Chondrocyte (in vitro differentiated cells): ENCODE measurements at regions not wholly inside any gene's neighbourhood (a gene's known extent, or its start where the extent isn't known, plus 50 kb on each side); places are given as distances from the start of the nearest gene placed in this dataset.

Experiments
- DNase-seq: peaks from one replicate; pipeline ENCODE4 v3.0.0; 2021; ENCODE audit warnings: mixed read lengths, low spot score
- H3K27ac Mint-ChIP-seq: one replicate; pipeline ENCODE4 v1.8.0; 2021; ENCODE audit warnings: mild to moderate bottlenecking, moderate library complexity, mixed read lengths; ENCODE audit not compliant: unreplicated experiment
- H3K27me3 Mint-ChIP-seq: 2 replicates; pipeline ENCODE4 v1.8.0; 2021; ENCODE audit warnings: low read depth, mixed read lengths
- H3K36me3 Mint-ChIP-seq: 2 replicates; pipeline ENCODE4 v1.8.0; 2021; ENCODE audit warnings: low read depth, mixed read lengths
- H3K4me1 Mint-ChIP-seq: 2 replicates; pipeline ENCODE4 v1.8.0; 2021; ENCODE audit warnings: low read depth, mild to moderate bottlenecking, mixed read lengths
- H3K4me3 Mint-ChIP-seq: one replicate; pipeline ENCODE4 v1.8.0; 2021; ENCODE audit warnings: mild to moderate bottlenecking, moderate library complexity, mixed read lengths; ENCODE audit not compliant: unreplicated experiment
- H3K9me3 Mint-ChIP-seq: 2 replicates; pipeline ENCODE4 v1.8.0; 2021; ENCODE audit warnings: low read depth, mixed read lengths
- TF ChIP-seq, protein P1 (sequence below): fragments of 200-600 bp; sonication (generic); IDR thresholded peaks from 2 replicates; pipeline ENCODE4 v1.5.0; 2021; ENCODE audit warnings: antibody characterized with exemption, mild to moderate bottlenecking, moderate library complexity

DNA sequence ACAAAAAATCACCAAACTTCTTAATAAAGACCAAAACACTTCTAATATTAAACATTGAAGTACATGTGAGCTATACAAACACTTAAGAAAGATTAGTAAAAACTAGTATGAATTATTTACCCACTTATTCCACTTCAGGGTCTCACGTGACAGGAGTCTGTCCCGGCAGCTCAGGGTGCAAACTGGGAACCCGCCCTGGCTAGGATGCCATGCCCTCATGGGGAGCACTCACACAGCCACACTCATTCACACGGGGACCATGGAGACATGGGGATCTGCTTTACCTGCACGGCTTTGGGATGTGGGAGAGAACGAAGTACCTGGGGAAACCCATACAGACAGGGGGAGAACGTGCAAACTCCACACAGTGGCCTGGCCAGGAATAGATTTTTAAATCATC lies 179.3 kb upstream of the UBE3A start:
- Mint-ChIP-seq H3K36me3 (no peaks in the 10 kb centered on the region), H3K4me1 (no peaks in the 10 kb centered on the region), H3K9me3 (no peaks in the 10 kb centered on the region), H3K4me3 (no peak overlapping the region), H3K27me3 (peaks cover 13% of the 10 kb centered on the region), H3K27ac (no peak overlapping the region)
- TF ChIP-seq, protein P1, sequence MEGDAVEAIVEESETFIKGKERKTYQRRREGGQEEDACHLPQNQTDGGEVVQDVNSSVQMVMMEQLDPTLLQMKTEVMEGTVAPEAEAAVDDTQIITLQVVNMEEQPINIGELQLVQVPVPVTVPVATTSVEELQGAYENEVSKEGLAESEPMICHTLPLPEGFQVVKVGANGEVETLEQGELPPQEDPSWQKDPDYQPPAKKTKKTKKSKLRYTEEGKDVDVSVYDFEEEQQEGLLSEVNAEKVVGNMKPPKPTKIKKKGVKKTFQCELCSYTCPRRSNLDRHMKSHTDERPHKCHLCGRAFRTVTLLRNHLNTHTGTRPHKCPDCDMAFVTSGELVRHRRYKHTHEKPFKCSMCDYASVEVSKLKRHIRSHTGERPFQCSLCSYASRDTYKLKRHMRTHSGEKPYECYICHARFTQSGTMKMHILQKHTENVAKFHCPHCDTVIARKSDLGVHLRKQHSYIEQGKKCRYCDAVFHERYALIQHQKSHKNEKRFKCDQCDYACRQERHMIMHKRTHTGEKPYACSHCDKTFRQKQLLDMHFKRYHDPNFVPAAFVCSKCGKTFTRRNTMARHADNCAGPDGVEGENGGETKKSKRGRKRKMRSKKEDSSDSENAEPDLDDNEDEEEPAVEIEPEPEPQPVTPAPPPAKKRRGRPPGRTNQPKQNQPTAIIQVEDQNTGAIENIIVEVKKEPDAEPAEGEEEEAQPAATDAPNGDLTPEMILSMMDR = no peak
- no peak for DNase-seq

DNA sequence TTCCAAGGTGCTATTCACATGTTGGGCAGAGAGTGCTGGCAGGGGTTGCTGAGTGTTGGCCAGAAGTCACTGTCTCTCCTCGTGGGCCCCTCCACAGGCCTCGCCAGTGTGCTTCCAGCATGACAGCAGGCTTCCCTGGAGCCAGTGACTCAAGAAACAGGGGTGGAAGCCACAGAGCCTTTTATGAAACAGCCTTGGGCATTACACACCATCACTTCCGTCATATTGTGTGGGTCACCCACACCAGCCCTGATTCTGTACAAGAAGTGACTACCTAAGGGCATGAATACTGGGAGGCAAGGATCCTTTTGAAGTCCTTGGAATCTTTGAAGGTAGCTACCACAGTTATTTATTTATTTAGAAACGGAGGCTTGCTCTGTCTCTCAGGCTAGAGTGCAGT lies 177.6 kb upstream of the UBE3A start:
- no peaks in the 10 kb centered on the region for H3K9me3 Mint-ChIP-seq
- TF ChIP-seq, protein P1 = no peak
- H3K27me3 Mint-ChIP-seq = peaks cover 3% of the 10 kb centered on the region
- H3K4me3 Mint-ChIP-seq = no peak overlapping the region
- no peak overlapping the region for H3K27ac Mint-ChIP-seq
- H3K36me3 Mint-ChIP-seq = no peaks in the 10 kb centered on the region
- no peaks in the 10 kb centered on the region for H3K4me1 Mint-ChIP-seq
- DNase-seq = no peak

GRCh38 chr15:25613134-25613533 lies 174.3 kb upstream of the UBE3A start:
- no peak overlapping the region for H3K27ac Mint-ChIP-seq
- no peaks in the 10 kb centered on the region for H3K27me3 Mint-ChIP-seq
- TF ChIP-seq, protein P1 = no peak
- no peaks in the 10 kb centered on the region for H3K36me3 Mint-ChIP-seq
- no peaks in the 10 kb centered on the region for H3K9me3 Mint-ChIP-seq
- H3K4me1 Mint-ChIP-seq = no peaks in the 10 kb centered on the region
- no peak overlapping the region for H3K4me3 Mint-ChIP-seq
- no peak for DNase-seq

DNA sequence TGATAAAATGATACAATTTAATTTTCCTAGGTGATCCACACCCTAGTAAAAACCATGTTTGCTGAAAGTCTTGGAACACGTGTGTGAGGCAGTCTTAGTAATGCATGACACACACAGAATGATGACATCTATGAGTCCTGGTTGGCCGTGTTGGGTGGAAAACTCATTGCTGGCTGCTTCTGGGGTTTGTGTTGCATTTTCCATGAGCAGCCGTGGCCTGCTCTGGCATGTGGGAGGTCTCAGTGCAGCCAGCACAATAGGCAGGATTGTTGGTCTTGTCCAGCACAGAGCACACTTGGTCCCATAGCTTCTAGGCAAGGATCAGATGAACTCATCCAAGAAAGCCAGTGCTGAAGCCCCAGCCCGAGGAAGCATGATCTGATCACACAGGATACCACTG lies 172.8 kb upstream of the UBE3A start:
- H3K27me3 Mint-ChIP-seq = peaks cover 5% of the 10 kb centered on the region
- no peak for DNase-seq
- H3K36me3 Mint-ChIP-seq = no peaks in the 10 kb centered on the region
- H3K4me3 Mint-ChIP-seq = no peak overlapping the region
- H3K4me1 Mint-ChIP-seq = no peaks in the 10 kb centered on the region
- TF ChIP-seq, protein P1 = no peak
- H3K27ac Mint-ChIP-seq = no peak overlapping the region
- no peaks in the 10 kb centered on the region for H3K9me3 Mint-ChIP-seq

DNA sequence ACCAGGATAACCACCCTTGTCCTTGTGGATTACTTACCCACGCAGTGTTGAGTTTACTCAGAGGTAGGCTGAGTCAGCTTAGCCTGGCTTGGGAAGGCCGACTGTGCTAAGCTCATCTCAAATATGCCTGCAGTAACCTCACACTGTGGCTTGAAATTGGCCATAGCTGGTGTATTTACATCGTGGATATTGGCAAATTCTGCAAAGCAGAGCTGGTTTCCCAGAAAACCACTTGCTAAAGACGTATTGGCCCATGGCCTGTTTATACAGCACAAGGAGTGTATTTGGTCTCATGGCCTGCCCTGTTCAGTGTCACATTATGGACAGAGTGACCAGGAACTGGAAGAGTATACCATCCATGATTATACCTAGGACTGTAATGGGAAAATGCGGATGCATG lies 170.5 kb upstream of the UBE3A start:
- H3K9me3 Mint-ChIP-seq = peaks cover under 1% of the 10 kb centered on the region
- peaks cover 10% of the 10 kb centered on the region for H3K27me3 Mint-ChIP-seq
- H3K4me1 Mint-ChIP-seq = no peaks in the 10 kb centered on the region
- TF ChIP-seq, protein P1 = no peak
- H3K27ac Mint-ChIP-seq = no peak overlapping the region
- DNase-seq = no peak
- no peak overlapping the region for H3K4me3 Mint-ChIP-seq
- H3K36me3 Mint-ChIP-seq = no peaks in the 10 kb centered on the region
